Astrocyte of the cerebellum (primary cell): ENCODE measurements at regions not wholly inside any gene's neighbourhood (a gene's known extent, or its start where the extent isn't known, plus 50 kb on each side); places are given as distances from the start of the nearest gene placed in this dataset.
"Not testable (repeated sequence)": the region's sequence is repeated elsewhere in the genome, so short reads cannot be mapped to it uniquely, and the experiment has no call there.

Experiments
- DNase-seq: peaks from one replicate; pipeline ENCODE4 v3.0.0-alpha.2; 2011; ENCODE audit warnings: low read depth
- H3K4me3 ChIP-seq: 2 replicates; pipeline ENCODE4 v1.5.1; 2011; ENCODE audit warnings: mild to moderate bottlenecking, low read depth, low read length, moderate library complexity
- CTCF ChIP-seq: IDR thresholded peaks from 2 replicates; pipeline ENCODE4 v1.5.1; 2012; ENCODE audit warnings: low read length, low read depth, moderate library complexity, mild to moderate bottlenecking; ENCODE audit errors: missing control alignments
- in situ Hi-C: cut with HindIII; loops from 2 replicates; pipeline ENCODE4 v1.10.0; 2017; ENCODE audit warnings: low sequenced_read_pairs

GRCh38 chr9:40971773-40972172, 156.7 kb downstream of the FOXD4L6 start:
- in situ Hi-C loops, DNase-seq, H3K4me3 ChIP-seq: not testable (repeated sequence)

- in situ Hi-C loops, result not testable (repeated sequence)
Measured at GRCh38 chr9:40970340-40970739, 158.1 kb downstream of the FOXD4L6 start.

GRCh38 chr9:40962461-40962860, 166.0 kb downstream of the FOXD4L6 start:
- in situ Hi-C loops, H3K4me3 ChIP-seq, DNase-seq: not testable (repeated sequence)

More at GRCh38 chr9:40970340-40970739, 158.1 kb downstream of the FOXD4L6 start:
- not testable (repeated sequence) for H3K4me3 ChIP-seq, DNase-seq

- peak; percentile 52 for DNase-seq
- H3K4me3 ChIP-seq, in situ Hi-C loops: not testable (repeated sequence)
- TF ChIP-seq CTCF, result peak; percentile 23
Measured at GRCh38 chr9:40951876-40952494, 176.5 kb downstream of the FOXD4L6 start.

GRCh38 chr9:40946228-40946627, 182.3 kb downstream of the FOXD4L6 start:
- DNase-seq, H3K4me3 ChIP-seq, in situ Hi-C loops: not testable (repeated sequence)

GRCh38 chr9:40942730-40943129, 185.8 kb downstream of the FOXD4L6 start:
- DNase-seq, H3K4me3 ChIP-seq, in situ Hi-C loops: not testable (repeated sequence)

- DNase-seq, in situ Hi-C loops, H3K4me3 ChIP-seq: not testable (repeated sequence)
Measured at GRCh38 chr9:40939888-40940209, 188.6 kb downstream of the FOXD4L6 start.

- in situ Hi-C loops, DNase-seq, H3K4me3 ChIP-seq: not testable (repeated sequence)
Measured at GRCh38 chr9:40939201-40939887, 189.1 kb downstream of the FOXD4L6 start.

GRCh38 chr9:40935336-40935735, 193.1 kb downstream of the FOXD4L6 start:
- in situ Hi-C loops, result no loop called here
- TF ChIP-seq CTCF, result no peak

GRCh38 chr9:40934480-40934879, 194.0 kb downstream of the FOXD4L6 start:
- H3K4me3 ChIP-seq, DNase-seq, in situ Hi-C loops: not testable (repeated sequence)

More at GRCh38 chr9:40935336-40935735, 193.1 kb downstream of the FOXD4L6 start:
- H3K4me3 ChIP-seq, result no peak overlapping the region
- DNase-seq, result no peak

GRCh38 chr9:40930426-40930825, 198.1 kb downstream of the FOXD4L6 start:
- in situ Hi-C loops, DNase-seq, H3K4me3 ChIP-seq: not testable (repeated sequence)

GRCh38 chr9:40929488-40929845, 199.0 kb downstream of the FOXD4L6 start:
- in situ Hi-C loops, H3K4me3 ChIP-seq, DNase-seq: not testable (repeated sequence)
